Stomach (tissue), 4 donors: ENCODE measurements at regions not wholly inside any gene's neighbourhood (a gene's known extent, or its start where the extent isn't known, plus 50 kb on each side); places are given as distances from the start of the nearest gene placed in this dataset.

Source experiments
- EP300 ChIP-seq: sonication (generic); formaldehyde crosslinking; IDR thresholded peaks from one replicate; pipeline ENCODE4 v1.6.1; 2017; ENCODE audit warnings: antibody characterized with exemption
- POLR2A ChIP-seq, 4 donors: fragments of 450-650 bp; IDR thresholded peaks; one replicate each; pipeline ENCODE4 v1.6.1; 2016; ENCODE audit warnings: antibody characterized with exemption in 4 of 4, control low read depth in 2 of 4, mild to moderate bottlenecking in 1 of 4, moderate library complexity in 1 of 4
- POLR2AphosphoS5 ChIP-seq, 3 donors: sonication (generic); formaldehyde crosslinking; IDR thresholded peaks; one replicate each; pipeline ENCODE4 v1.6.1; 2016; ENCODE audit warnings: antibody characterized with exemption in 3 of 3
- TF ChIP-seq, protein P1 (sequence below), 7 experiments: fragments of 450-650 bp in 4 of 7; fragments of 200-600 bp in 3 of 7; sonication (generic) in 3 of 7; IDR thresholded peaks; one replicate each; pipeline ENCODE4 v1.5.1; 2016 to 2019; ENCODE audit warnings: antibody characterized with exemption in 7 of 7, control low read depth in 2 of 7, mild to moderate bottlenecking in 1 of 7

DNA sequence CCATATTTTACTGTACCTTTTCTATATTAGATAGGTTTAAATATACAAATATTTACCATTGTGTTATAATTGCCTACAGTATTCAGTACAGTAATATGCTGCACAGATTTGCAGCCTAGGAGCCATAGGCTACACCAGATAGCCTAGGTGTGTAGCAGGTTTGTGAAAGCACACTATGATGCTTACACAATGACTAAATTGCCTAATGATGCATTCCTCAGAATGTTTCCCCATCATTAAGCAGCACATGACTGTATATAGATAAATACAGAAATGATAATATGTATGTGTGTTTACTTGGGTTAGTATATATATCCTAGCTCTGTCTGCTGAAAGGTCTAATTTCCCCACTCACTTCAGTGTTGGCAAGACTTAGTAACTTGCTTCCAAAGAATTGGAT is 65.8 kb downstream of the MYL3 start:
- TF ChIP-seq, protein P1, sequence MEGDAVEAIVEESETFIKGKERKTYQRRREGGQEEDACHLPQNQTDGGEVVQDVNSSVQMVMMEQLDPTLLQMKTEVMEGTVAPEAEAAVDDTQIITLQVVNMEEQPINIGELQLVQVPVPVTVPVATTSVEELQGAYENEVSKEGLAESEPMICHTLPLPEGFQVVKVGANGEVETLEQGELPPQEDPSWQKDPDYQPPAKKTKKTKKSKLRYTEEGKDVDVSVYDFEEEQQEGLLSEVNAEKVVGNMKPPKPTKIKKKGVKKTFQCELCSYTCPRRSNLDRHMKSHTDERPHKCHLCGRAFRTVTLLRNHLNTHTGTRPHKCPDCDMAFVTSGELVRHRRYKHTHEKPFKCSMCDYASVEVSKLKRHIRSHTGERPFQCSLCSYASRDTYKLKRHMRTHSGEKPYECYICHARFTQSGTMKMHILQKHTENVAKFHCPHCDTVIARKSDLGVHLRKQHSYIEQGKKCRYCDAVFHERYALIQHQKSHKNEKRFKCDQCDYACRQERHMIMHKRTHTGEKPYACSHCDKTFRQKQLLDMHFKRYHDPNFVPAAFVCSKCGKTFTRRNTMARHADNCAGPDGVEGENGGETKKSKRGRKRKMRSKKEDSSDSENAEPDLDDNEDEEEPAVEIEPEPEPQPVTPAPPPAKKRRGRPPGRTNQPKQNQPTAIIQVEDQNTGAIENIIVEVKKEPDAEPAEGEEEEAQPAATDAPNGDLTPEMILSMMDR (IDR thresholded peaks at IDR 0.05): no peak
- no peak for TF ChIP-seq POLR2AphosphoS5 (IDR thresholded peaks at IDR 0.05)
- TF ChIP-seq POLR2A (IDR thresholded peaks at IDR 0.05): no peak
- no peak for TF ChIP-seq EP300
